ENCODE measurements at regions not wholly inside any gene's neighbourhood (a gene's known extent, or its start where the extent isn't known, plus 50 kb on each side); places are given as distances from the start of the nearest gene placed in this dataset.

GRCh38 chr16:73887911-73888310 is 408.7 kb upstream of the PSMD7 start (continued):
- TF ChIP-seq HNF1B (CRISPR knock-in tag; IDR thresholded peaks at IDR 0.05) (no peak), RCOR2 (CRISPR knock-in tag; IDR thresholded peaks at IDR 0.05) (no peak), RAD51 (IDR thresholded peaks at IDR 0.05; ENCODE audit: borderline replicate concordance) (no peak), NAIF1 (CRISPR knock-in tag; IDR thresholded peaks at IDR 0.05; ENCODE audit: borderline replicate concordance) (no peak), POLR2AphosphoS2 (IDR thresholded peaks at IDR 0.05; ENCODE audit: low read depth, low read length) (no peak), DRAP1 (CRISPR knock-in tag; IDR thresholded peaks at IDR 0.05) (no peak), XRCC5 (optimal IDR thresholded peaks at IDR 0.05; ENCODE audit: low read length) (no peak)

GRCh38 chr16:73886426-73886825 is 410.2 kb upstream of the PSMD7 start:
- 23% methylated on average over 10 of the region's 10 CpGs for WGBS (ENCODE audit: low lambda C conversion rate)
- Histone ChIP-seq H3K9ac (ENCODE audit: insufficient read depth, low read depth, low read length) (no peak overlapping the region), H3K4me2 (ENCODE audit: low read depth, low read length) (no peak overlapping the region), H3K79me2 (ENCODE audit: insufficient read depth, low read length) (no peaks in the 10 kb centered on the region), H4K20me1 (ENCODE audit: insufficient read depth, low read length) (no peaks in the 10 kb centered on the region), H2AFZ (ENCODE audit: low read length) (no peak overlapping the region), H3K4me3 (replicated peaks in 1 of 3; ENCODE audit: insufficient read depth in 1 of 3, low read depth in 2 of 3, low read length in 3 of 3) (no peak overlapping the region), H3K27ac (ENCODE audit: extremely low read length, insufficient read depth, low read length) (no peak overlapping the region), H3K27me3 (ENCODE audit: control insufficient read depth in 1 of 2, insufficient read depth in 2 of 2, low read length in 2 of 2) (peaks cover 1 to 44% of the 10 kb centered on the region in 2 experiments), H3K36me3 (replicated peaks in 1 of 2; ENCODE audit: control insufficient read depth in 1 of 2, insufficient read depth in 2 of 2, low read length in 2 of 2) (no peaks in the 10 kb centered on the region), H3K4me1 (ENCODE audit: insufficient read depth, low read length) (no peaks in the 10 kb centered on the region), H3K9me3 (ENCODE audit: low read length) (no peaks in the 10 kb centered on the region)
- TF ChIP-seq HMG20A (CRISPR knock-in tag; IDR thresholded peaks at IDR 0.05; ENCODE audit: borderline replicate concordance) (no peak), ZNF639 (CRISPR knock-in tag; conservative IDR thresholded peaks at IDR 0.05) (no peak), ZNF3 (CRISPR knock-in tag; IDR thresholded peaks at IDR 0.05) (no peak), SALL2 (CRISPR knock-in tag; IDR thresholded peaks at IDR 0.05) (no peak), IRF1 (CRISPR knock-in tag; IDR thresholded peaks at IDR 0.05; ENCODE audit: low read depth) (no peak), RBM39 (IDR thresholded peaks at IDR 0.05; ENCODE audit: low read depth, low read length, poor library complexity, severe bottlenecking) (no peak), SMAD1 (CRISPR knock-in tag; IDR thresholded peaks at IDR 0.05; ENCODE audit: borderline replicate concordance, low read depth) (no peak), ZNF670 (CRISPR knock-in tag; IDR thresholded peaks at IDR 0.05; ENCODE audit: borderline replicate concordance) (no peak)
- FAIRE-seq (no peak), ATAC-seq (no peak), DNase-seq (ENCODE audit: low spot score) (no peak)
- in situ Hi-C loops (cut with HindIII; ENCODE audit: extremely low pct_ligation_motif_present, low pct_unique_long_range_greater_than_20kb) (no loop called here), intact Hi-C loops (cut with micrococcal nuclease; ENCODE audit: unreplicated experiment) (no loop called here)
- ChIA-PET POLR2A (no interaction called here), CTCF (ENCODE audit: low intra/inter-chr PET ratio, low total read pairs) (no interaction called here)
- no TSS peak for BruUV-seq (replicated peaks)

Measured in HepG2 (cell line).